ENCODE measurements at regions not wholly inside any gene's neighbourhood (a gene's known extent, or its start where the extent isn't known, plus 50 kb on each side); places are given as distances from the start of the nearest gene placed in this dataset.

GRCh38 chr18:40882468-40882867 is 1072.6 kb upstream of the PIK3C3 start:
- ChIA-PET CTCF (no interaction called here), POLR2A (no interaction called here)
- no peaks in the 10 kb centered on the region for H3K4me1 ChIP-seq (ENCODE audit: control insufficient read depth, extremely low read depth, insufficient read depth, low read length)
- H3K4me3 ChIP-seq (replicated peaks in 1 of 3; ENCODE audit: insufficient read depth in 1 of 3, low read depth in 1 of 3, low read length in 3 of 3): no peak overlapping the region
- TF ChIP-seq MYC (IDR thresholded peaks at IDR 0.05; ENCODE audit: low read depth, low read length) (no peak), POLR2AphosphoS5 (IDR thresholded peaks at IDR 0.05; ENCODE audit: insufficient read depth, low read depth, low read length) (no peak), GATA2 (IDR thresholded peaks at IDR 0.05; ENCODE audit: insufficient read depth, insufficient read length, low read depth, low read length) (no peak), FOS (IDR thresholded peaks at IDR 0.05; ENCODE audit: borderline replicate concordance, insufficient read depth, low read length) (no peak), MAX (IDR thresholded peaks at IDR 0.05; ENCODE audit: insufficient read depth, insufficient read length) (no peak), POLR2A (IDR thresholded peaks at IDR 0.05; ENCODE audit: low read depth, low read length) (no peak), JUN (IDR thresholded peaks at IDR 0.05; ENCODE audit: borderline replicate concordance, insufficient read depth, insufficient read length, low read depth) (no peak), EZH2 (IDR thresholded peaks at IDR 0.05; ENCODE audit: borderline replicate concordance, low read depth, low read length, severe bottlenecking) (no peak), CTCF (IDR thresholded peaks at IDR 0.05; ENCODE audit: extremely low read depth in 1 of 2, insufficient read depth in 1 of 2, low read depth in 1 of 2, low read length in 2 of 2) (no peak)
- H3K9me3 ChIP-seq (replicated peaks; ENCODE audit: control insufficient read depth, insufficient read depth, low read length): peaks cover 2% of the 10 kb centered on the region
- H3K27ac ChIP-seq (ENCODE audit: insufficient read depth, low read depth, low read length): no peak overlapping the region
- H3K4me2 ChIP-seq (ENCODE audit: insufficient read depth, low read length): no peak overlapping the region
- no peak overlapping the region for H3K9ac ChIP-seq (replicated peaks; ENCODE audit: extremely low read depth, insufficient read depth, low read length)
- H3K36me3 ChIP-seq (ENCODE audit: control insufficient read depth in 2 of 2, extremely low read depth in 1 of 2, insufficient read depth in 2 of 2, low read length in 2 of 2): no peaks in the 10 kb centered on the region
- H4K20me1 ChIP-seq (replicated peaks; ENCODE audit: control insufficient read depth, extremely low read depth, insufficient read depth, low read length): no peaks in the 10 kb centered on the region
- no peaks in the 10 kb centered on the region for H3K79me2 ChIP-seq (ENCODE audit: control insufficient read depth, insufficient read depth, low read length)
- H2AFZ ChIP-seq (ENCODE audit: low read depth, low read length): no peak overlapping the region
- intact Hi-C loops (cut with micrococcal nuclease) (no loop called here), dilution Hi-C loops (cut with MboI; ENCODE audit: extremely low pct_ligation_motif_present, low sequenced_read_pairs) (no loop called here)
- no peak for FAIRE-seq
- no peak for DNase-seq (ENCODE audit: low read depth, low spot score)
- no peaks in the 10 kb centered on the region for H3K9me1 ChIP-seq (replicated peaks; ENCODE audit: control insufficient read depth, extremely low read depth, insufficient read depth, low read length)
- H3K27me3 ChIP-seq (ENCODE audit: control insufficient read depth in 2 of 2, insufficient read depth in 2 of 2, low read length in 2 of 2): no peaks in the 10 kb centered on the region
- BruUV-seq (replicated peaks): no TSS peak

Measured in endothelial cell of umbilical vein (primary cell).